SK-N-SH (cell line): ENCODE measurements at regions not wholly inside any gene's neighbourhood (a gene's known extent, or its start where the extent isn't known, plus 50 kb on each side); places are given as distances from the start of the nearest gene placed in this dataset.

Experiments
- CTCF ChIA-PET: fragments of 300-600, 350-600 bp; formaldehyde crosslinking; extraction: SDS; loops from one replicate; lab custom pipeline; 2021; lab: Yijun Ruan, JAX
- POLR2A ChIA-PET: fragments of 350-600 bp; sonication (Branson Sonifier 250); formaldehyde crosslinking; extraction: SDS; loops from one replicate; lab custom pipeline; 2020; ENCODE audit warnings: antibody characterized with exemption, inconsistent platforms; lab: Yijun Ruan, JAX
- DNase-seq: peaks from one replicate; pipeline ENCODE4 v3.0.0; 2012
- H2AFZ ChIP-seq: fragments of 200-600 bp; sonication (generic); 2 replicates; pipeline ENCODE4 v1.8.1; 2016; ENCODE audit warnings: antibody characterized with exemption, mild to moderate bottlenecking, low read depth
- H3F3A ChIP-seq: fragments of 200-600 bp; sonication (generic); replicated peaks from 2 replicates; pipeline ENCODE3; 2016; ENCODE audit warnings: antibody characterized with exemption, mild to moderate bottlenecking; ENCODE audit not compliant: insufficient read depth
- H3K27ac ChIP-seq, 2 experiments: fragments of 200-500 bp in 1 of 2; fragments of 200-600 bp in 1 of 2; sonication (Bioruptor generic) in 1 of 2; sonication (generic), shearing (Covaris generic) in 1 of 2; 2 replicates each; pipeline versions ENCODE4 v1.5.1 to v1.6.1; 2014 to 2016; ENCODE audit warnings: low read depth in 2 of 2, inconsistent platforms in 1 of 2, low read length in 1 of 2, mild to moderate bottlenecking in 1 of 2, mixed read lengths in 1 of 2
- H3K27me3 ChIP-seq: fragments of 200-600 bp; sonication (generic), shearing (Covaris generic); 2 replicates; pipeline ENCODE4 v1.6.1; 2016; ENCODE audit warnings: mixed run types; ENCODE audit not compliant: insufficient read depth
- H3K36me3 ChIP-seq, 2 experiments: fragments of 200-500 bp in 1 of 2; fragments of 200-600 bp in 1 of 2; sonication (Bioruptor generic) in 1 of 2; sonication (generic) in 1 of 2; replicated peaks in 1 of 2; 2 replicates each; pipeline versions ENCODE3 to v1.5.1; 2014 to 2016; ENCODE audit warnings: low read length in 1 of 2, mild to moderate bottlenecking in 1 of 2; ENCODE audit not compliant: insufficient read depth in 2 of 2, control insufficient read depth in 1 of 2
- H3K4me1 ChIP-seq, 2 experiments: fragments of 200-500 bp in 1 of 2; fragments of 200-600 bp in 1 of 2; sonication (Bioruptor generic) in 1 of 2; sonication (generic), shearing (Covaris generic) in 1 of 2; 2 replicates each; pipeline versions ENCODE4 v1.5.1 to v1.6.1; 2014 to 2016; ENCODE audit warnings: low read depth in 1 of 2, low read length in 1 of 2, mixed run types in 1 of 2; ENCODE audit not compliant: insufficient read depth in 2 of 2, control insufficient read depth in 1 of 2
- H3K4me2 ChIP-seq: fragments of 200-600 bp; sonication (generic), shearing (Covaris generic); 2 replicates; pipeline ENCODE4 v1.6.1; 2017; ENCODE audit warnings: mixed run types
- H3K4me3 ChIP-seq, 2 experiments: fragments of 200-500 bp in 1 of 2; fragments of 200-600 bp in 1 of 2; sonication (Bioruptor generic) in 1 of 2; sonication (generic), shearing (Covaris generic) in 1 of 2; 2 replicates each; pipeline versions ENCODE4 v1.5.1 to v1.8.1; 2014 to 2016; ENCODE audit warnings: low read depth in 2 of 2, inconsistent platforms in 1 of 2, low read length in 1 of 2, mild to moderate bottlenecking in 1 of 2, mixed read lengths in 1 of 2, moderate library complexity in 1 of 2
- H3K79me2 ChIP-seq: fragments of 200-600 bp; sonication (generic); 2 replicates; pipeline ENCODE4 v1.8.1; 2017; ENCODE audit warnings: mild to moderate bottlenecking; ENCODE audit not compliant: insufficient read depth
- H3K9ac ChIP-seq: fragments of 200-600 bp; sonication (generic); 2 replicates; pipeline ENCODE4 v1.6.1; 2017; ENCODE audit warnings: mixed run types
- H3K9me2 ChIP-seq: fragments of 200-600 bp; sonication (generic); 2 replicates; pipeline ENCODE4 v1.6.1; 2017; ENCODE audit warnings: mixed run types
- H3K9me3 ChIP-seq: fragments of 200-600 bp; sonication (generic); 2 replicates; pipeline ENCODE4 v1.6.1; 2017; ENCODE audit warnings: mixed run types, mild to moderate bottlenecking, moderate library complexity
- H4K20me1 ChIP-seq: fragments of 200-600 bp; sonication (generic); 2 replicates; pipeline ENCODE4 v1.6.1; 2017; ENCODE audit warnings: mild to moderate bottlenecking, mixed run types; ENCODE audit not compliant: insufficient read depth
- CHD2 ChIP-seq: fragments of 150-350 bp; IDR thresholded peaks from 2 replicates; pipeline ENCODE4 v1.6.1; 2018; ENCODE audit warnings: low read length; ENCODE audit not compliant: partially characterized antibody
- CTCF ChIP-seq: fragments of 200-600 bp; sonication (generic); IDR thresholded peaks from 2 replicates; pipeline ENCODE4 v1.6.1; 2017; ENCODE audit warnings: antibody characterized with exemption, mild to moderate bottlenecking, moderate library complexity
- ELF1 ChIP-seq: IDR thresholded peaks from 2 replicates; pipeline ENCODE4 v1.4.0; 2012
- EP300 ChIP-seq, 2 experiments: IDR thresholded peaks; 2 replicates each; pipeline versions ENCODE4 v1.4.0 to v1.6.1; 2012; ENCODE audit warnings: borderline replicate concordance in 1 of 2, low read depth in 1 of 2, low read length in 1 of 2
- EZH2phosphoT487 ChIP-seq: fragments of 200-600 bp; sonication (generic); IDR thresholded peaks from 2 replicates; pipeline ENCODE4 v1.6.1; 2017; ENCODE audit warnings: low read depth, mixed run types, mild to moderate bottlenecking, antibody characterized with exemption, moderate library complexity, borderline replicate concordance
- FOXJ3 ChIP-seq: sonication (generic); formaldehyde crosslinking; IDR thresholded peaks from 2 replicates; pipeline ENCODE4 v1.5.1; 2020; ENCODE audit warnings: mild to moderate bottlenecking, missing genetic modification reagents
- FOXM1 ChIP-seq: IDR thresholded peaks from 2 replicates; pipeline ENCODE4 v1.4.0; 2012; ENCODE audit warnings: low read depth, mild to moderate bottlenecking
- GABPA ChIP-seq: IDR thresholded peaks from 2 replicates; pipeline ENCODE4 v1.4.0; 2012; ENCODE audit warnings: low read depth, mild to moderate bottlenecking
- GATA2 ChIP-seq: sonication (generic); formaldehyde crosslinking; IDR thresholded peaks from 2 replicates; pipeline ENCODE4 v1.5.0; 2020; ENCODE audit warnings: mild to moderate bottlenecking, missing genetic modification reagents
- IRF3 ChIP-seq: fragments of 150-350 bp; IDR thresholded peaks from 2 replicates; pipeline ENCODE4 v1.6.1; 2016; ENCODE audit warnings: mild to moderate bottlenecking, low read depth, low read length
- JUND ChIP-seq: IDR thresholded peaks from 2 replicates; pipeline ENCODE4 v1.4.0; 2012
- MAX ChIP-seq: IDR thresholded peaks from 2 replicates; pipeline ENCODE4 v1.4.0; 2012; ENCODE audit warnings: low read depth
- NRF1 ChIP-seq: IDR thresholded peaks from 2 replicates; pipeline ENCODE4 v1.6.1; 2012; ENCODE audit warnings: low read depth, mild to moderate bottlenecking, low read length
- PBX3 ChIP-seq: IDR thresholded peaks from 2 replicates; pipeline ENCODE4; 2012
- POLR2AphosphoS5 ChIP-seq: IDR thresholded peaks from 2 replicates; pipeline ENCODE4 v1.6.1; 2012; ENCODE audit warnings: low read depth, low read length
- RAD21 ChIP-seq: IDR thresholded peaks from 2 replicates; pipeline ENCODE4 v1.6.1; 2012; ENCODE audit warnings: mild to moderate bottlenecking, low read length
- RFX5 ChIP-seq: IDR thresholded peaks from 2 replicates; pipeline ENCODE4 v1.6.1; 2012; ENCODE audit warnings: mild to moderate bottlenecking, improper control_type of control experiment, low read length
- RXRA ChIP-seq: IDR thresholded peaks from 2 replicates; pipeline ENCODE4 v1.4.0; 2012; ENCODE audit warnings: low read depth, mild to moderate bottlenecking, borderline replicate concordance
- SIN3A ChIP-seq: IDR thresholded peaks from 2 replicates; pipeline ENCODE4 v1.6.1; 2012; ENCODE audit warnings: low read depth, mild to moderate bottlenecking, low read length, moderate library complexity, borderline replicate concordance
- SMC3 ChIP-seq: IDR thresholded peaks from 2 replicates; pipeline ENCODE4 v1.6.1; 2012; ENCODE audit warnings: low read depth, low read length, improper control_type of control experiment
- TAF1 ChIP-seq: IDR thresholded peaks from 2 replicates; pipeline ENCODE4 v1.6.1; 2012; ENCODE audit warnings: low read depth, mild to moderate bottlenecking, low read length, moderate library complexity, borderline replicate concordance
- TCF12 ChIP-seq: IDR thresholded peaks from 2 replicates; pipeline ENCODE4 v1.4.0; 2012
- TEAD4 ChIP-seq: IDR thresholded peaks from 2 replicates; pipeline ENCODE4 v1.4.0; 2012; ENCODE audit warnings: mild to moderate bottlenecking, borderline replicate concordance; ENCODE audit not compliant: insufficient read depth
- USF1 ChIP-seq: IDR thresholded peaks from 2 replicates; pipeline ENCODE4 v1.4.0; 2012; ENCODE audit warnings: low read depth, borderline replicate concordance
- ZBTB33 ChIP-seq: IDR thresholded peaks from 2 replicates; pipeline ENCODE4 v1.4.0; 2012; ENCODE audit warnings: low read depth, borderline replicate concordance
- WGBS: methylation state at CpG from one replicate; pipeline ENCODE4 v1.1.6; 2017; ENCODE audit warnings: low lambda C conversion rate; 5-methylcytosine and 5-hydroxymethylcytosine counted together

- H3K4me3 ChIP-seq: no peak overlapping the region
- no peak overlapping the region for H2AFZ ChIP-seq
- no peaks in the 10 kb centered on the region for H3K79me2 ChIP-seq
- H3K4me1 ChIP-seq: no peaks in the 10 kb centered on the region; a peak in 1 of 4 replicates
- no peaks in the 10 kb centered on the region for H3K9me2 ChIP-seq
- 68% methylated on average over 2 of the region's 2 CpGs for WGBS
- no peak for DNase-seq
- no peak for TF ChIP-seq RXRA
- TF ChIP-seq RFX5: no peak
- TF ChIP-seq MAX: no peak
- no peak for TF ChIP-seq USF1
- TF ChIP-seq SIN3A: no peak
- no peak for TF ChIP-seq ZBTB33
- TF ChIP-seq EZH2phosphoT487: no peak
- TF ChIP-seq TEAD4: no peak
- no peak for TF ChIP-seq TCF12
- no peak for TF ChIP-seq POLR2AphosphoS5
- no peak for TF ChIP-seq EP300 (IDR thresholded peaks at IDR 0.05; ENCODE audit: borderline replicate concordance in 1 of 2, low read depth in 1 of 2, low read length in 1 of 2)
- TF ChIP-seq FOXM1: no peak
- TF ChIP-seq JUND: no peak
- no peak for TF ChIP-seq GATA2 (CRISPR knock-in tag)
- no peak for TF ChIP-seq GABPA
- TF ChIP-seq NRF1: no peak
- H3F3A ChIP-seq: no peaks in the 10 kb centered on the region
- no peaks in the 10 kb centered on the region for H3K36me3 ChIP-seq
- H3K4me2 ChIP-seq: no peak overlapping the region
- H4K20me1 ChIP-seq: no peaks in the 10 kb centered on the region
- CTCF ChIA-PET: no interaction called here
- H3K27me3 ChIP-seq: no peaks in the 10 kb centered on the region
- no peaks in the 10 kb centered on the region for H3K9me3 ChIP-seq
- H3K9ac ChIP-seq: no peak overlapping the region
- POLR2A ChIA-PET: no interaction called here
- no peak overlapping the region for H3K27ac ChIP-seq
These were observed 378.2 kb upstream of the ARID1B start for GRCh38 chr6:156398966-156399365.

GRCh38 chr6:156398371-156398770 is 378.8 kb upstream of the ARID1B start:
- no peaks in the 10 kb centered on the region for H3K79me2 ChIP-seq
- CTCF ChIA-PET: no interaction called here
- no peak overlapping the region for H3K27ac ChIP-seq
- no peak overlapping the region for H3K4me3 ChIP-seq
- no peaks in the 10 kb centered on the region; a peak in 1 of 4 replicates for H3K4me1 ChIP-seq
- no peak overlapping the region for H3K9ac ChIP-seq
- H3K4me2 ChIP-seq: no peak overlapping the region
- H3K36me3 ChIP-seq: no peaks in the 10 kb centered on the region
- H3F3A ChIP-seq: no peaks in the 10 kb centered on the region
- WGBS: 57% methylated on average over 5 of the region's 5 CpGs
- H3K27me3 ChIP-seq: no peaks in the 10 kb centered on the region
- H3K9me2 ChIP-seq: no peaks in the 10 kb centered on the region
- no peak for DNase-seq
- POLR2A ChIA-PET: no interaction called here
- H4K20me1 ChIP-seq: no peaks in the 10 kb centered on the region
- no peaks in the 10 kb centered on the region for H3K9me3 ChIP-seq
- H2AFZ ChIP-seq: no peak overlapping the region
- TF ChIP-seq IRF3: no peak
- TF ChIP-seq RFX5: no peak
- TF ChIP-seq CHD2: no peak
- no peak for TF ChIP-seq SMC3
- no peak for TF ChIP-seq RXRA
- TF ChIP-seq FOXJ3 (CRISPR knock-in tag): no peak
- no peak for TF ChIP-seq GABPA
- TF ChIP-seq PBX3: no peak
- no peak for TF ChIP-seq ELF1
- no peak for TF ChIP-seq RAD21
- no peak for TF ChIP-seq CTCF
- TF ChIP-seq TAF1: no peak
